Peyer's patch (tissue), 4 donors: ENCODE measurements at regions not wholly inside any gene's neighbourhood (a gene's known extent, or its start where the extent isn't known, plus 50 kb on each side); places are given as distances from the start of the nearest gene placed in this dataset.
"Not testable (repeated sequence)": the region's sequence is repeated elsewhere in the genome, so short reads cannot be mapped to it uniquely, and the experiment has no call there.

Source experiments
- DNase-seq, 3 donors: peaks; one replicate each; pipeline ENCODE4 v3.0.0-alpha.2; 2017 to 2019
- H3K27ac ChIP-seq, 4 donors: fragments of 200-600 bp; sonication (generic); one replicate each; pipeline ENCODE4 v1.5.1; 2016 to 2019
- H3K27me3 ChIP-seq, 2 donors: fragments of 200-600 bp; sonication (generic); one replicate each; pipeline ENCODE4 v1.5.1; 2019
- H3K36me3 ChIP-seq, 3 donors: fragments of 200-600 bp; sonication (generic); one replicate each; pipeline ENCODE4 v1.5.1; 2016 to 2019
- H3K4me1 ChIP-seq, 4 donors: fragments of 200-600 bp; sonication (generic); one replicate each; pipeline ENCODE4 v1.5.1; 2016 to 2019
- H3K4me3 ChIP-seq, 4 donors: fragments of 200-600 bp; sonication (generic); 1 replicate in 3 of 4; 2 replicates in 1 of 4; pipeline ENCODE4 v1.5.1; 2016 to 2019; ENCODE audit warnings: mild to moderate bottlenecking in 1 of 4
- H3K9me3 ChIP-seq, 4 donors: fragments of 200-600 bp; sonication (generic); one replicate each; pipeline ENCODE4 v1.5.1; 2016 to 2019; ENCODE audit warnings: mild to moderate bottlenecking in 1 of 4
- POLR2A ChIP-seq, 2 donors: fragments of 450-650 bp; IDR thresholded peaks; one replicate each; pipeline ENCODE4 v1.5.1; 2017; ENCODE audit warnings: antibody characterized with exemption in 2 of 2, mild to moderate bottlenecking in 2 of 2, moderate library complexity in 2 of 2
- TF ChIP-seq, protein P1 (sequence below), 6 experiments: fragments of 450-650 bp in 4 of 6; fragments of 200-600 bp in 2 of 6; sonication (generic) in 1 of 6; IDR thresholded peaks; one replicate each; pipeline ENCODE4 v1.5.1; 2017 to 2019; ENCODE audit warnings: antibody characterized with exemption in 6 of 6, mild to moderate bottlenecking in 3 of 6, moderate library complexity in 1 of 6

GRCh38 chr1:244150665-244151064 is 99.6 kb downstream of the ZBTB18 start:
- Histone ChIP-seq H3K4me3 (no peak overlapping the region), H3K9me3 (no peaks in the 10 kb centered on the region), H3K27ac (no peak overlapping the region), H3K27me3 (no peaks in the 10 kb centered on the region), H3K4me1 (no peaks in the 10 kb centered on the region), H3K36me3 (no peaks in the 10 kb centered on the region)
- DNase-seq, result no peak
- TF ChIP-seq, protein P1, sequence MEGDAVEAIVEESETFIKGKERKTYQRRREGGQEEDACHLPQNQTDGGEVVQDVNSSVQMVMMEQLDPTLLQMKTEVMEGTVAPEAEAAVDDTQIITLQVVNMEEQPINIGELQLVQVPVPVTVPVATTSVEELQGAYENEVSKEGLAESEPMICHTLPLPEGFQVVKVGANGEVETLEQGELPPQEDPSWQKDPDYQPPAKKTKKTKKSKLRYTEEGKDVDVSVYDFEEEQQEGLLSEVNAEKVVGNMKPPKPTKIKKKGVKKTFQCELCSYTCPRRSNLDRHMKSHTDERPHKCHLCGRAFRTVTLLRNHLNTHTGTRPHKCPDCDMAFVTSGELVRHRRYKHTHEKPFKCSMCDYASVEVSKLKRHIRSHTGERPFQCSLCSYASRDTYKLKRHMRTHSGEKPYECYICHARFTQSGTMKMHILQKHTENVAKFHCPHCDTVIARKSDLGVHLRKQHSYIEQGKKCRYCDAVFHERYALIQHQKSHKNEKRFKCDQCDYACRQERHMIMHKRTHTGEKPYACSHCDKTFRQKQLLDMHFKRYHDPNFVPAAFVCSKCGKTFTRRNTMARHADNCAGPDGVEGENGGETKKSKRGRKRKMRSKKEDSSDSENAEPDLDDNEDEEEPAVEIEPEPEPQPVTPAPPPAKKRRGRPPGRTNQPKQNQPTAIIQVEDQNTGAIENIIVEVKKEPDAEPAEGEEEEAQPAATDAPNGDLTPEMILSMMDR (IDR thresholded peaks at IDR 0.05), result no peak
- TF ChIP-seq POLR2A (IDR thresholded peaks at IDR 0.05), result no peak

GRCh38 chr1:244151537-244151936 is 100.5 kb downstream of the ZBTB18 start:
- no peaks in the 10 kb centered on the region for H3K27me3 ChIP-seq
- H3K9me3 ChIP-seq, result no peaks in the 10 kb centered on the region
- no peaks in the 10 kb centered on the region for H3K4me1 ChIP-seq
- no peak overlapping the region for H3K4me3 ChIP-seq
- H3K27ac ChIP-seq, result no peak overlapping the region
- no peak for TF ChIP-seq POLR2A (IDR thresholded peaks at IDR 0.05)
- TF ChIP-seq, protein P1 (IDR thresholded peaks at IDR 0.05), result no peak
- no peaks in the 10 kb centered on the region for H3K36me3 ChIP-seq
- DNase-seq, result no peak

DNA sequence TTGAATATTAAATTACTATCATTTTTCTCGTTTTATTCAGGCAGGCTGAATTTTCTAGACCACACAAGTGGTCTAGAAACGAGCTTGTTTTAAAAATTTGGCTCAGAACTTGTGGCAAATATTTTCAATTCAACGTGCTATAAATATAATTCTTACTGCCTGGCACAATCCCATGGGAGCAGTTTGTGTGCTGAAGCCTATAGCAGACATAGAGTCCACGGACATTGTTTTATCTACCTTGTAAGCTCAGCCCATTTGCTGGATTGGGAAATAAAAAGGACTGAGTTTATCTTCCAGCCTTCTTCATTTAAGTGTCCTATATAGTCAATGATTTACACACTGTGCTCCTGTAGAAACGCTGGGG is 103.4 kb downstream of the ZBTB18 start:
- H3K27me3 ChIP-seq, result no peaks in the 10 kb centered on the region
- TF ChIP-seq, protein P1 (IDR thresholded peaks at IDR 0.05), result no peak
- no peak for TF ChIP-seq POLR2A (IDR thresholded peaks at IDR 0.05)

DNA sequence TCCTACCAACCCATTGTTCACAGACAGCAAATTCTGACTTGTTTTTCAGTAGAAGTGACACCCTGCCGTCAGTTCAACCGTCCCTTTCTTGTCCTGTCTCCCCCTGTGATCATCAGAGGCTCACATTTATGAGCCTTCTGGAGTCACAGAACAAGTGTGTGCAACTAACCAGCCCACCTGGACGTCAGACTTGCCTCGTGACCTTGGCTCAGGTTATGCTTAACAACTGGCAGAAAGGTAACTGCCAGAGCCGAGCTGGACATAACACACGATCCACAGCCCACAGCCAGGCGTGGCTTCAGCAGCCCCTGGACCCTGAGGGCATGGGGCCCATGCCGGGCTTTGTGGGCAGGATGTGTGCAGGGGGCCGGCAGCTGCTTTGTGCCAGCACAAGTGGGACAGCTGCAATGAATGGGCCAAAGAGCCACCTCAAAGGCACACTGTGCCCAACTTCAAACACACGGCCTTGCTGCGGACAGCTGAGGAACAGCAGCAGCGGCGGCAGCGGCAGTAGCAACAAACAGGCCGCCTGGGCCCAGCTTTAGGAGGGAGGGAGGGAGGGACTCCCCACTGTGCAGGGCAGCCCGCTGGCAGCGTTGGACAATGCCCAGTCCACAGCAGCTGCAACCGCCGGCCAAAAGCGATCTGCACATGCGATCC is 103.9 kb downstream of the ZBTB18 start:
- H3K27ac ChIP-seq, result no peak overlapping the region
- TF ChIP-seq POLR2A (IDR thresholded peaks at IDR 0.05), result no peak
- TF ChIP-seq, protein P1 (IDR thresholded peaks at IDR 0.05), result no peak

More for the DNA sequence above, 103.4 kb downstream of the ZBTB18 start:
- no peaks in the 10 kb centered on the region for H3K4me1 ChIP-seq
- H3K36me3 ChIP-seq, result no peaks in the 10 kb centered on the region
- no peaks in the 10 kb centered on the region for H3K9me3 ChIP-seq
- DNase-seq, result no peak
- H3K4me3 ChIP-seq, result no peak overlapping the region
- no peak overlapping the region for H3K27ac ChIP-seq

DNA sequence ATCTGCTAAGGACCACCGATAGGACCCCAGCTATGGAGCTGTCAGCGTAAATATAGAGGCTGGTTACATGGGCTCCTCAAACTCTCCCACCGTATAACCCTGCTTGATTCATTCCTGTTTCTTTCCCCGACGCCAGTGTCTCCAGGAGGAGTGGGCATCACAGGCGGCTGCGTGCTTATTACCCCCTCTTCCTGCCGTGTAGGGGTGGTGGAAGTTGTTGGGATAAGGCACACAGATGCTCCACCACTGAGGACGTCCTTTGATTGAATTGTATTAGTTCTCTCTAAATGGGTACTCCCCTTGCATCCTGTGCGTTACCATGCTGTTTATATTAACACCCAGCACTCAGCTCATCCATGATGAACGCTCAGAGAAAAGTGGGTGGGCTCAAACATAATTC is 104.6 kb downstream of the ZBTB18 start:
- Histone ChIP-seq H3K27ac (no peak overlapping the region), H3K4me1 (no peaks in the 10 kb centered on the region), H3K36me3 (no peaks in the 10 kb centered on the region), H3K9me3 (no peaks in the 10 kb centered on the region), H3K27me3 (no peaks in the 10 kb centered on the region), H3K4me3 (no peak overlapping the region)
- no peak for TF ChIP-seq POLR2A (IDR thresholded peaks at IDR 0.05)
- TF ChIP-seq, protein P1 (IDR thresholded peaks at IDR 0.05), result no peak
- no peak for DNase-seq

More for the DNA sequence above, 103.9 kb downstream of the ZBTB18 start:
- no peaks in the 10 kb centered on the region for H3K27me3 ChIP-seq
- no peak overlapping the region for H3K4me3 ChIP-seq
- DNase-seq, result no peak
- H3K36me3 ChIP-seq, result no peaks in the 10 kb centered on the region
- H3K4me1 ChIP-seq, result no peaks in the 10 kb centered on the region
- H3K9me3 ChIP-seq, result no peaks in the 10 kb centered on the region

- H3K36me3 ChIP-seq, H3K27ac ChIP-seq, H3K4me1 ChIP-seq, H3K4me3 ChIP-seq, H3K27me3 ChIP-seq, DNase-seq, H3K9me3 ChIP-seq: not testable (repeated sequence)
These were observed 105.5 kb downstream of the ZBTB18 start for GRCh38 chr1:244156617-244157016.
